ENCODE measurements at regions not wholly inside any gene's neighbourhood (a gene's known extent, or its start where the extent isn't known, plus 50 kb on each side); places are given as distances from the start of the nearest gene placed in this dataset.

- DNase-seq (ENCODE audit: low read depth in 4 of 4, low spot score in 3 of 4): no peak
Measured at GRCh38 chr7:131112431-131112830, 215.2 kb upstream of the MKLN1 start.

GRCh38 chr7:131115340-131115739 lies 212.3 kb upstream of the MKLN1 start:
- no peak for DNase-seq (ENCODE audit: low read depth in 4 of 4, low spot score in 3 of 4)

- no peak for DNase-seq (ENCODE audit: low read depth in 4 of 4, low spot score in 3 of 4)
Measured at GRCh38 chr7:131117439-131117838, 210.2 kb upstream of the MKLN1 start.

- no peak for DNase-seq (ENCODE audit: low read depth in 4 of 4, low spot score in 3 of 4)
Measured at GRCh38 chr7:131119381-131119780, 208.3 kb upstream of the MKLN1 start.

- no peak for DNase-seq (ENCODE audit: low read depth in 4 of 4, low spot score in 3 of 4)
Measured at GRCh38 chr7:131122394-131122793, 205.3 kb upstream of the MKLN1 start.

GRCh38 chr7:131124001-131124629 lies 203.6 kb upstream of the MKLN1 start:
- DNase-seq (ENCODE audit: low read depth in 4 of 4, low spot score in 3 of 4): no peak

GRCh38 chr7:131124867-131125266 lies 202.8 kb upstream of the MKLN1 start:
- no peak for DNase-seq (ENCODE audit: low read depth in 4 of 4, low spot score in 3 of 4)

- no peak for DNase-seq (ENCODE audit: low read depth in 4 of 4, low spot score in 3 of 4)
Measured at GRCh38 chr7:131130324-131130723, 197.4 kb upstream of the MKLN1 start.

- DNase-seq (ENCODE audit: low read depth in 4 of 4, low spot score in 3 of 4): no peak
Measured at GRCh38 chr7:131131012-131131745, 196.5 kb upstream of the MKLN1 start.

- no peak for DNase-seq (ENCODE audit: low read depth in 4 of 4, low spot score in 3 of 4)
Measured at GRCh38 chr7:131131746-131132431, 195.8 kb upstream of the MKLN1 start.

GRCh38 chr7:131139462-131139861 lies 188.2 kb upstream of the MKLN1 start:
- no peak for DNase-seq (ENCODE audit: low read depth in 4 of 4, low spot score in 3 of 4)

- DNase-seq (ENCODE audit: low read depth in 4 of 4, low spot score in 3 of 4): no peak
Measured at GRCh38 chr7:131141443-131141967, 186.2 kb upstream of the MKLN1 start.

- no peak for DNase-seq (ENCODE audit: low read depth in 4 of 4, low spot score in 3 of 4)
Measured at GRCh38 chr7:131143869-131144268, 183.8 kb upstream of the MKLN1 start.

- DNase-seq (ENCODE audit: low read depth in 4 of 4, low spot score in 3 of 4): no peak
Measured at GRCh38 chr7:131145026-131145425, 182.7 kb upstream of the MKLN1 start.

GRCh38 chr7:131145770-131146169 lies 181.9 kb upstream of the MKLN1 start:
- DNase-seq (ENCODE audit: low read depth in 4 of 4, low spot score in 3 of 4): no peak

GRCh38 chr7:131147604-131148003 lies 180.1 kb upstream of the MKLN1 start:
- DNase-seq (ENCODE audit: low read depth in 4 of 4, low spot score in 3 of 4): no peak

GRCh38 chr7:131148258-131148657 lies 179.4 kb upstream of the MKLN1 start:
- no peak for DNase-seq (ENCODE audit: low read depth in 4 of 4, low spot score in 3 of 4)

GRCh38 chr7:131148708-131149428 lies 178.8 kb upstream of the MKLN1 start:
- DNase-seq (ENCODE audit: low read depth in 4 of 4, low spot score in 3 of 4): no peak

GRCh38 chr7:131149429-131149773 lies 178.3 kb upstream of the MKLN1 start:
- no peak for DNase-seq (ENCODE audit: low read depth in 4 of 4, low spot score in 3 of 4)

GRCh38 chr7:131149840-131150239 lies 177.8 kb upstream of the MKLN1 start:
- DNase-seq (ENCODE audit: low read depth in 4 of 4, low spot score in 3 of 4): no peak

- DNase-seq (ENCODE audit: low read depth in 4 of 4, low spot score in 3 of 4): no peak
Measured at GRCh38 chr7:131151034-131151433, 176.6 kb upstream of the MKLN1 start.
